NT2/D1 (cell line): ENCODE measurements at regions not wholly inside any gene's neighbourhood (a gene's known extent, or its start where the extent isn't known, plus 50 kb on each side); places are given as distances from the start of the nearest gene placed in this dataset.

Experiments
- DNase-seq: peaks from one replicate; pipeline ENCODE4 v3.0.0-alpha.2; 2011; ENCODE audit warnings: low read depth, low spot score
- H3K27me3 ChIP-seq: 2 replicates; pipeline ENCODE4 v1.6.0; 2011; ENCODE audit warnings: mild to moderate bottlenecking; ENCODE audit not compliant: insufficient read length, insufficient read depth
- H3K36me3 ChIP-seq: 2 replicates; pipeline ENCODE4 v1.6.1; 2011; ENCODE audit warnings: mild to moderate bottlenecking, low read length, mixed read lengths; ENCODE audit not compliant: insufficient read depth, insufficient read length
- H3K4me1 ChIP-seq: 2 replicates; pipeline ENCODE4 v1.5.1; 2011; ENCODE audit not compliant: insufficient read depth, insufficient read length
- H3K4me3 ChIP-seq: 2 replicates; pipeline ENCODE4 v1.5.1; 2011; ENCODE audit warnings: low read depth; ENCODE audit not compliant: insufficient read length
- H3K9ac ChIP-seq: 2 replicates; pipeline ENCODE4 v1.6.0; 2011; ENCODE audit warnings: low read depth; ENCODE audit not compliant: insufficient read length
- H3K9me3 ChIP-seq: 2 replicates; pipeline ENCODE4 v1.5.1; 2011; ENCODE audit warnings: mild to moderate bottlenecking, low read length; ENCODE audit not compliant: insufficient read depth
- SUZ12 ChIP-seq: IDR thresholded peaks from 2 replicates; pipeline ENCODE4 v1.6.1; 2011; ENCODE audit not compliant: insufficient read length, insufficient read depth; ENCODE audit errors: extremely low read depth
- YY1 ChIP-seq: IDR thresholded peaks from 2 replicates; pipeline ENCODE4 v1.6.1; 2011; ENCODE audit not compliant: insufficient read length, insufficient read depth
- ZNF274 ChIP-seq: IDR thresholded peaks from 2 replicates; pipeline ENCODE4 v1.6.1; 2011; ENCODE audit warnings: mild to moderate bottlenecking, low read depth, low read length

DNA sequence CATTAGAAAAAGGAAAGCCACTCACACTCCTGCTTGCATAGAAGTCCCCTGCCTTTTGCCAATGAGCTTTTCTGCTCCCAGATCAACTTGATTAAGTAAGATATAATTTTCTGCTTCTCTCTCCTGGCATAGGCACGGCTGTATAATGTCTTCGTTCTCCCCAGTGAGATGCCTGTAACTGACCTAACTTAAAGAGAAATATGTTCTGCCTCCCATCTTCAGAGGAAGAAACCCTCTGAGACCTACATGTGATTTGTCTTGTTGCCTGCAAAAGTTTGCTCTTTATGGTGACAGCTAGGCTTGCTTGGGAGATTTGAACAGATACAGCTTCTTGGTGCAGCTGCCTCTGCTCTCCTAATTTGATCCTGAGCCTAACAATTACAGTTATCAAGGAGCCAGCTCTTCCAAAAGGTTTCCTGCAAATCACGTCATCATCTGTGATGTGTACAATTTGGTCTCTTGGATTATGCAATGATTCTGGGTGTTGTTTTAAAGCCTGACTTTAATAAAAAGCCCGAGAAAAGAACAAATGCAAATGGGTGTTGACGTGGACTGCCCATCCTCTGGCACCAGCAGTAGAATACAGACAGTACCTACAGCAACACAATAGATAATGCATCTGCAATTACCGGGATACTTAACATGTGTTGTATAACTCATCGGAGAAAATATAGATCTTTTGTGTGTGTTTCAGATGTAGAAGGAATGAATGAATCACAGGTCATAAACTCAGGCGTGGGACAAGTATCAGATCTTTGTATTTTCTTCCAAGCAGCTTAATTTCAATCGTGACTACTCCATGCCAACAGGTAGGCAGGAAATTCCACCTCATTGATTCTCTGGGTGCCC is 76.2 kb upstream of the KAZN start:
- H3K4me3 ChIP-seq: no peak overlapping the region
- DNase-seq: no peak
- no peaks in the 10 kb centered on the region for H3K4me1 ChIP-seq
- H3K27me3 ChIP-seq: peaks cover 3% of the 10 kb centered on the region
- no peaks in the 10 kb centered on the region for H3K36me3 ChIP-seq
- no peak overlapping the region for H3K9ac ChIP-seq
- TF ChIP-seq YY1: no peak
- no peak for TF ChIP-seq ZNF274
- no peak for TF ChIP-seq SUZ12
- no peaks in the 10 kb centered on the region for H3K9me3 ChIP-seq

DNA sequence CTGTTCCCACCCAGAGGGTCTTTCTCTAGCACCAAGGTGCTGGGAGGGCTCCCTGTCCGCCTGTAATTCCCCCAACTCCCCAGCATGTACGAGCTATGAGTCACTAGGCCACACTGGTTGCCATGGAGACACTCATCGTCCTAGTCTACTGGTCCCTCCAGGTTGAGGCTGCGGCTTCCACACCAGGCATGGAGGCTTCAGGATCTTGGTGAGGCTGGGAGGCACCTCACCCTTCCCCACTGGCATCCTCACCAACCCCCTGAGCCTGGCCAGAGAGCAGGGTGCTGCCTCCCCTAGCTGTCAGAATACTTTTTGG is 75.6 kb upstream of the KAZN start:
- no peak for TF ChIP-seq ZNF274
- no peak for TF ChIP-seq YY1
- TF ChIP-seq SUZ12: no peak
- no peak overlapping the region for H3K9ac ChIP-seq
- H3K4me3 ChIP-seq: no peak overlapping the region
- no peaks in the 10 kb centered on the region for H3K36me3 ChIP-seq
- DNase-seq: no peak
- H3K9me3 ChIP-seq: no peaks in the 10 kb centered on the region
- H3K4me1 ChIP-seq: no peaks in the 10 kb centered on the region
- H3K27me3 ChIP-seq: peaks cover 3% of the 10 kb centered on the region

DNA sequence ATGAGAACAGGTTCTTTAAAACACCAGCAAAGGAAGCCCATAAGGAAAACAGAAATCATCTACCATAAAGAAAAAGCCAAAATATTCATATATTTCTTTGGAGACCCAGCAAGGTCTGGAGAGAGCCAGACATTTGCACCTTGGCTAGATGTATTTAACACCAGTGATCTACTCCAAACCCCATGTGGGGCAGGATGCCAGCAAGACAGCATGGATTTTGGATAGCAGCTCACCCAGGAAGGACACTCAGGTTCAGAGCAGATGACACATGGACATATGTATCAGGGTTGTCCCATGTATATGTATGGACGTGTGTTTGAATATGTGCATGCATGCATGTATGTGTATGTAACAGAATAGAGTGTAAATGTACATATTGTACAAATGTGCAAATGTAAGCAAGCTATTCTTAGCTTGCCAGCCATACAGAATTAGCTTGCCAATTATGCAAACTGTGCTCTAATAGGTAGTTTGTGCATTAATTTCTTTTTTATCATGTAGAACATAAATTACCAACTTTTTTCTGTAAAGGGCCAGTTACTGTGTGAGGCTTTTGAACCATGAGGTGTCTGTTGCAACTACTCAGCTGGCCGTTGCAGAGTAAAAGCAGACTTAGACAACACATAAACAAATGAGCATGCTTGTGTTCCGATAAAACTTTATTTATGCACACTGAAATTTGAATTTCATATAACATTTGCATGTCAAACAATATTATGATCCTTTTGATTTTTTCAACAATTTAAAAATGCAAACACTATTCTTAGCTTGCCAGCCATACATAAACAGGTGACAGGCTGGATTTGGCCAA is 73.5 kb upstream of the KAZN start:
- no peak overlapping the region for H3K4me3 ChIP-seq
- no peaks in the 10 kb centered on the region for H3K4me1 ChIP-seq
- no peaks in the 10 kb centered on the region for H3K36me3 ChIP-seq
- no peaks in the 10 kb centered on the region for H3K9me3 ChIP-seq
- no peak for TF ChIP-seq ZNF274
- no peak for TF ChIP-seq SUZ12
- no peak for TF ChIP-seq YY1
- no peaks in the 10 kb centered on the region for H3K27me3 ChIP-seq
- H3K9ac ChIP-seq: no peak overlapping the region
- DNase-seq: no peak

DNA sequence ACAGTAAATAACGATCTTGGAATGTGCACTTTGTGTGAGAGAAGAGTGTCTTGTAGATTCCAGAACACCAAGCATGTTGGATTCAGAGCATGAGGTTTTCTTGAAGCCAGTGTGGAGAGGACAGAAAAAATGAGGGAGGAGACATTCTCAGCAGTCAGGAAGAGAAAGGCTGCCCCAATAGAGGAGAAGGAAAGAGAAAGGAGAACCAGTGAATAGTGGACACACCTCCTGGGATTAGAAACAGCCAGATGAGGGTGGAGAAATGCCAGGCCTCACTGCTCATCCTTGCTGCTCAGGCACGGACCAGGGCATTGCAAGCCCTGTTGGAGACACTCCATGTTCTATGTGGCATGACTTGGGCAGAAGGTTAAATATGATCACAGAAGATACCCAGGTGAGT is 69.0 kb upstream of the KAZN start:
- no peak for TF ChIP-seq YY1
- TF ChIP-seq SUZ12: no peak
- TF ChIP-seq ZNF274: no peak
- DNase-seq: no peak
- Histone ChIP-seq H3K4me1 (no peaks in the 10 kb centered on the region), H3K9ac (no peak overlapping the region), H3K27me3 (no peaks in the 10 kb centered on the region), H3K4me3 (no peak overlapping the region), H3K9me3 (no peaks in the 10 kb centered on the region), H3K36me3 (no peaks in the 10 kb centered on the region)

DNA sequence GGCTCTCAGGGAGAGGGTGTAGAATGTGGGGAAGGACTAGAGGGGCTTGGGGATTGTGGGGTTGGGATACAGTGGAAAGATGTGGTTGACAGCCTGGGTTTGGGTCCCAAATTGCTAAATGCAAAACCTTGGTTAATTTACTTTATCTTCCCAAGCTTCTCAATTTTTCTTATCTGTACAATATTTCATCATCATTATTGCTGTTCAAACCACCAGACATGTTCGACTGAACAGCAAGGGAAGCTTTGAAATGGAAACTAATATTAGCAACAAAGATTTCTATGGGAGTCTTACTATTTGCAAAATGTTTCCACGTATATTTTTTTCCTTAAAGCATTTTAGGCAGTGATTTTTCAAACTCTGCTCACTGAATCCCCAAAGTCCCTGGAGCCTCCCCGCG is 67.0 kb upstream of the KAZN start:
- Histone ChIP-seq H3K9me3 (no peaks in the 10 kb centered on the region), H3K4me3 (no peak overlapping the region), H3K36me3 (no peaks in the 10 kb centered on the region), H3K9ac (no peak overlapping the region), H3K27me3 (no peaks in the 10 kb centered on the region), H3K4me1 (no peaks in the 10 kb centered on the region)
- DNase-seq: no peak
- no peak for TF ChIP-seq ZNF274

DNA sequence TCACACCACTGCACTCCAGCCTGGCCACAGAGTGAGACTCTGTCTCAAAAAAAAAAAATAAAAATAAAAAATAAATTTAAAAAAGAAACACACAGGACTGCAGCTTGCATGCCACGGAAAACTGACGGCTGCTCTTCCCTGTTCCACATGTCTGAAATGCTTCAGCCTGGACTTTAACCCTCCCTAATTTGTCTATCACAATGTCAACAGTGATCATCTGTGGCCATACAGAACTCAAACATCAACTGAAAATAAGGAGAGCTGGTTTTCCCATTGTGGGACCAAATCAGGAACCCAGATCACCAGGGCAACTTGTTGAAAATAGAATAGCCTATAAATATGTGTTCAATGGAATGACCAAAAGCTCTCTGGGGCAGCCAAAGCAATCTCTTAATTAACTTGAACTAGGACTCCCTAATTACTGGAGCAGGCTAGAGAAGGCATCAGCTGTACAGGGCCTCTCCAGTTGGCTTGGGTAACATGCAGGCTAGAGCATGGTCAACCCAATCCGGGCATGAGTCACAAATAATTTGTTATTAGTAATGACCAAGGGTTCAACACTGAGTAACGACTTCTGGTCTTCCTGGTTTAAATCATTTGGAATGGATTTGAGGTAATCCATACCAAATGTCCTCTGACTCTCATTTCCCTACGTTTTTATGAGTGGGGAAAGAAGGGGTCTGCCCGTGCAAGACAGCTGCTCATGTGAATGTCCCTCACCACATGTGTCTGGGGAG is 62.7 kb upstream of the KAZN start:
- Histone ChIP-seq H3K9ac (no peak overlapping the region), H3K36me3 (no peaks in the 10 kb centered on the region), H3K27me3 (no peaks in the 10 kb centered on the region), H3K4me3 (no peak overlapping the region), H3K4me1 (no peaks in the 10 kb centered on the region), H3K9me3 (no peaks in the 10 kb centered on the region)
- no peak for DNase-seq
- TF ChIP-seq ZNF274 (no peak), YY1 (no peak), SUZ12 (no peak)

DNA sequence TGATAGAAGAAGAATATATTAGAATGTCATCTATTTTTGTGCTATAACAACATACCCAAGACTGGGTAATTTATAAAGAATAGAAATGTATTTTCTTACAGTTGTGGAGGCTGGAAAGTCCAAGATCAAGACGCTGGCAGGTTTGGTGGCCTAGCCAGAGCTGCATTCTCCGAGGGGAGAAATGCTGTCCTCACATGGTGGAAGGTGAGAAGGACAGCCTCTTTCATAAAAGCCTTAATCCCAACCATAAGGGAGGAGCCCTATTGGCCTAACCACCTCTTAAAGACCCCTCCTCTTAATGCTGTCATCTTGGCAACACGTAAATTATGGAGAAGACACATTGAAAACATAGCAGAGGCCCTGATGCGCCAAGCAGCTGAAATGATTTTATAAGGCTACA is 60.1 kb upstream of the KAZN start:
- H3K9me3 ChIP-seq: no peaks in the 10 kb centered on the region
- peak; percentile 13 for DNase-seq
- H3K9ac ChIP-seq: no peak overlapping the region
- TF ChIP-seq YY1: no peak
- TF ChIP-seq ZNF274: no peak
- TF ChIP-seq SUZ12: no peak
- no peaks in the 10 kb centered on the region for H3K4me1 ChIP-seq
- H3K36me3 ChIP-seq: no peaks in the 10 kb centered on the region
- H3K4me3 ChIP-seq: no peak overlapping the region
- no peaks in the 10 kb centered on the region for H3K27me3 ChIP-seq
